ENCODE measurements at regions not wholly inside any gene's neighbourhood (a gene's known extent, or its start where the extent isn't known, plus 50 kb on each side); places are given as distances from the start of the nearest gene placed in this dataset.

DNA sequence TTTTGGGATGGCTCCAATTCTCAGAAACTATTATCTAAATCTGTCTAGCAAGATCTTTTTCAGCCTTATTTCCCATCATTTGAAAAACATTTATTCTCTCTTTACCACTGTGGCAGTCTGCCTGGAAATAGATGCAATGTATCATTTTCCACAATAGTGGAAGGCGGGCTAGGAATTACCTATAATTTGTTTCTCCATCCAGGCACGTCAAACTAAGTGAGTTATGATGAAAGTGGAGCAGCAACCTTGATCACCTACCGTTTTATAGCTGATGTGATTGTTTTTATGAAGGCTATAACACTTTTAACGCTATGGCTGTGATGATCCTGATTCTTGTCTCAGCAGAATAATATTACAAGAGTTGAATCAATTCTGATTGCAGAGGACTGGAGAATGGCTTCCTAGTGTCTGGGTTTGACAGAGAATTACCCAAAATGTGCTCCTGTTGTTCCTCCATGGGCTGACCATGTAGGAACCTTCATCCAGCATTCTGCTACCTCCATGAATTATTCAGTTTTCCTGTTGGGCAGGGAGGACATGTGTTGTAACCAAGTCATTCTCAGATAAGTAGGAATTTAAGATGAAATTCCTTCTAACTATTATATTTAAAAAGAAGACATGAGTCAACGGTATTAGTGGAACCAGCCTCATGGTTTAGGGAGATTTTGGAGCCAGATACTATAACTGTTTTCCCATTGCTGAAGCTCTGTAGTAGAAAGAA lies 231.5 kb upstream of the SGO1 start:
- H3K27me3 Mint-ChIP-seq (ENCODE audit: insufficient read depth, low read depth): peaks cover 4% of the 10 kb centered on the region
- no peak overlapping the region for H3K4me3 Mint-ChIP-seq
- TF ChIP-seq EZH2phosphoT487 (IDR thresholded peaks at IDR 0.05): no peak
- TF ChIP-seq EZH2 (IDR thresholded peaks at IDR 0.05): no peak
- TF ChIP-seq, protein P1, sequence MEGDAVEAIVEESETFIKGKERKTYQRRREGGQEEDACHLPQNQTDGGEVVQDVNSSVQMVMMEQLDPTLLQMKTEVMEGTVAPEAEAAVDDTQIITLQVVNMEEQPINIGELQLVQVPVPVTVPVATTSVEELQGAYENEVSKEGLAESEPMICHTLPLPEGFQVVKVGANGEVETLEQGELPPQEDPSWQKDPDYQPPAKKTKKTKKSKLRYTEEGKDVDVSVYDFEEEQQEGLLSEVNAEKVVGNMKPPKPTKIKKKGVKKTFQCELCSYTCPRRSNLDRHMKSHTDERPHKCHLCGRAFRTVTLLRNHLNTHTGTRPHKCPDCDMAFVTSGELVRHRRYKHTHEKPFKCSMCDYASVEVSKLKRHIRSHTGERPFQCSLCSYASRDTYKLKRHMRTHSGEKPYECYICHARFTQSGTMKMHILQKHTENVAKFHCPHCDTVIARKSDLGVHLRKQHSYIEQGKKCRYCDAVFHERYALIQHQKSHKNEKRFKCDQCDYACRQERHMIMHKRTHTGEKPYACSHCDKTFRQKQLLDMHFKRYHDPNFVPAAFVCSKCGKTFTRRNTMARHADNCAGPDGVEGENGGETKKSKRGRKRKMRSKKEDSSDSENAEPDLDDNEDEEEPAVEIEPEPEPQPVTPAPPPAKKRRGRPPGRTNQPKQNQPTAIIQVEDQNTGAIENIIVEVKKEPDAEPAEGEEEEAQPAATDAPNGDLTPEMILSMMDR (IDR thresholded peaks at IDR 0.05): no peak

DNA sequence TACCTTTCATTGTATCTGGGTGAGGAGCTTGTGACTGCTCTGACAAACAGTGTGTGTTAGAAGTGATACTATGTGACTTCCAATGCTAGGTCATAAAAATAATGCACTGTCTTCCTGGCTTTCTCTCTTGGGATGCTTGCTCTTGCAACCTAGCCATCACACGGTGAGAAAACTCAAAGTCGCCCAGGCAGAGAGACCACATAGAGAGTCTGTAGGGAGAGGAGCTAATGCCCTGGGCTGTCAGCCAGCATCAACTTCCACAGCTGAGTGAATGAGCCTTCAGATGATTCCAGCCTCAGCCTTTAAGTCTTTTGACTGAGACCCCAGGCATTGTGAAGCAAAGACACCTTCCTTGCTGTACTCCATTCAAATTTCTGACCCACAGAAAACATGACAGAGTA lies 220.6 kb upstream of the SGO1 start:
- Mint-ChIP-seq H3K27me3 (ENCODE audit: insufficient read depth, low read depth) (peaks cover 7% of the 10 kb centered on the region), H3K27ac (no peak overlapping the region), H3K36me3 (no peaks in the 10 kb centered on the region), H3K4me1 (peaks cover 16% of the 10 kb centered on the region), H3K9me3 (no peaks in the 10 kb centered on the region), H3K4me3 (no peak overlapping the region)
- Histone ChIP-seq H3K79me2 (ENCODE audit: low read depth) (no peaks in the 10 kb centered on the region), H3K27ac (no peak overlapping the region), H2AFZ (replicated peaks) (no peak overlapping the region), H3K4me1 (peaks cover 10% of the 10 kb centered on the region), H3K4me2 (no peak overlapping the region), H3F3A (ENCODE audit: low read depth) (no peaks in the 10 kb centered on the region), H3K27me3 (no peaks in the 10 kb centered on the region), H3K9me3 (ENCODE audit: low read depth) (no peaks in the 10 kb centered on the region), H3K4me3 (no peak overlapping the region), H3K36me3 (no peaks in the 10 kb centered on the region), H3K9ac (no peak overlapping the region), H4K20me1 (ENCODE audit: low read depth) (no peaks in the 10 kb centered on the region)
- DNase-seq (ENCODE audit: low spot score): peak; percentile 20
- TF ChIP-seq, protein P1 (IDR thresholded peaks at IDR 0.05): no peak
- TF ChIP-seq EZH2 (IDR thresholded peaks at IDR 0.05) (no peak), EZH2phosphoT487 (IDR thresholded peaks at IDR 0.05) (no peak)

More for the DNA sequence above, 231.5 kb upstream of the SGO1 start:
- H3K4me2 ChIP-seq: no peak overlapping the region
- Mint-ChIP-seq H3K36me3 (no peaks in the 10 kb centered on the region), H3K27ac (no peak overlapping the region), H3K9me3 (no peaks in the 10 kb centered on the region), H3K4me1 (no peaks in the 10 kb centered on the region)
- no peaks in the 10 kb centered on the region for H3K79me2 ChIP-seq (ENCODE audit: low read depth)
- H3K4me1 ChIP-seq: no peaks in the 10 kb centered on the region
- no peak overlapping the region for H3K27ac ChIP-seq
- H3K36me3 ChIP-seq: no peaks in the 10 kb centered on the region
- H3F3A ChIP-seq (ENCODE audit: low read depth): no peaks in the 10 kb centered on the region
- no peak overlapping the region for H3K9ac ChIP-seq
- H3K9me3 ChIP-seq (ENCODE audit: low read depth): no peaks in the 10 kb centered on the region
- no peak overlapping the region for H3K4me3 ChIP-seq
- no peaks in the 10 kb centered on the region for H3K27me3 ChIP-seq
- no peak overlapping the region for H2AFZ ChIP-seq (replicated peaks)
- H4K20me1 ChIP-seq (ENCODE audit: low read depth): no peaks in the 10 kb centered on the region
- DNase-seq (ENCODE audit: low spot score): no peak

DNA sequence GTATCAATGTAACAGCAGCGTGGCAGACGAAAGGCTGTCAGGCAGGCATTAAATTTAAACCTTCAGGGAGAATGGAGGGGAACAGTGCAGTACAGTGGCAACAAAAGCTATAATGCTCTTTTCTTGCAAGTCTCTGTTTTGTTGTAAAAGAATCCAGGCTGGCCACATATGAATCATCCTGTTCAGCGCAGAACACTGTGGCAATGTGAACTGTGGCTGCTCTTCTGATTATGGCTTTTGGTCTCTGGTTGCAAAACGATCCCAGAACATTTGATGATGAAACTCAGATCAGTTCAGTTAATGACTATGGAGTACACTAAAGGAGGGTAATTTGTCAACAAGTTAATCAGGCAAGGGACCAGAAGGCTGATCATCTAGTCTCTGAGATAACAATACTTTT lies 219.7 kb upstream of the SGO1 start:
- Histone ChIP-seq H3K4me3 (no peak overlapping the region), H3K79me2 (ENCODE audit: low read depth) (no peaks in the 10 kb centered on the region), H2AFZ (replicated peaks) (peak overlapping the region; percentile 11), H3K9ac (no peak overlapping the region), H3K4me1 (peaks cover 10% of the 10 kb centered on the region), H3K36me3 (no peaks in the 10 kb centered on the region), H3K4me2 (no peak overlapping the region), H3K27me3 (no peaks in the 10 kb centered on the region), H3F3A (ENCODE audit: low read depth) (no peaks in the 10 kb centered on the region), H3K9me3 (ENCODE audit: low read depth) (no peaks in the 10 kb centered on the region), H4K20me1 (ENCODE audit: low read depth) (no peaks in the 10 kb centered on the region), H3K27ac (no peak overlapping the region)
- DNase-seq (ENCODE audit: low spot score): no peak
- no peak for TF ChIP-seq EZH2 (IDR thresholded peaks at IDR 0.05)
- TF ChIP-seq, protein P1 (IDR thresholded peaks at IDR 0.05): no peak
- no peak for TF ChIP-seq EZH2phosphoT487 (IDR thresholded peaks at IDR 0.05)
- Mint-ChIP-seq H3K4me1 (peaks cover 24% of the 10 kb centered on the region), H3K4me3 (no peak overlapping the region), H3K27ac (no peak overlapping the region), H3K36me3 (no peaks in the 10 kb centered on the region), H3K9me3 (no peaks in the 10 kb centered on the region), H3K27me3 (ENCODE audit: insufficient read depth, low read depth) (peaks cover 7% of the 10 kb centered on the region)
